DOHH2 (cell line): ENCODE measurements at regions not wholly inside any gene's neighbourhood (a gene's known extent, or its start where the extent isn't known, plus 50 kb on each side); places are given as distances from the start of the nearest gene placed in this dataset.

Source experiments
- CTCF ChIP-seq: fragments of 200-600 bp; sonication (generic); IDR thresholded peaks from one replicate; pipeline ENCODE4 v1.5.1; 2014; ENCODE audit warnings: antibody characterized with exemption, mild to moderate bottlenecking, low read depth, low read length; ENCODE audit not compliant: poor library complexity, severe bottlenecking
- EZH2phosphoT487 ChIP-seq: fragments of 200-600 bp; sonication (generic); IDR thresholded peaks from 2 replicates; pipeline ENCODE4 v1.6.1; 2017; ENCODE audit warnings: borderline replicate concordance, mild to moderate bottlenecking, antibody characterized with exemption, low read length, moderate library complexity, mixed read lengths

GRCh38 chr7:25567430-25567829 lies 339.1 kb upstream of the NPVF start:
- TF ChIP-seq CTCF (no peak), EZH2phosphoT487 (no peak)
